ENCODE measurements at regions not wholly inside any gene's neighbourhood (a gene's known extent, or its start where the extent isn't known, plus 50 kb on each side); places are given as distances from the start of the nearest gene placed in this dataset.

DNA sequence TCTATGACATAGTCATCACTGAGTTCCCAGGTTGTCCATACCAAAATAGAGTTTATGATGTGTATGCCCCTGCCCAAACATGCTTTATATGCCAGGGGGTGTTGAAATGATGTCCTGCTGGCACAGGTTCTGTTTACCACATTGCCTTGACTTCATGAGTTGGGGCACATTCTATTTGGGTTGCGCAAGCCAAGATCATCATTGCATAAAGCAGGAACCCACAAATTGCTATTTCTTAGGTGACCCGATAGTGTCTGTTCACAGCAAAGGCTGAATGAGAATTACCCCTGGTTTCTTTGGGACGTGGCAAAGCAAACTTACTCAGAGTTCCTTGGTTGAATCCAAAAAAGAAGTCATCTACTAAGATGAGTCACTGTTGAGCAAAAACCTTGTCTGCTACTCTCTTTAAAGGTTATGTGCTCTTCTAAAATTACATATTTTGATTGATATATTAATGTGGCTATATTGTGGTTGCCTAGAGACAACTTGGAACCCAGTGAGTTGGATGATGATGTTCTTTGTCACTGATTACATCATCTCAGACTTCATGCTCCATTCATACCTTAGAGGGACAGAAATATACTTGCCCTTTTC, 912.6 kb upstream of the SOX9 start:
- H3K4me1 Mint-ChIP-seq: no peaks in the 10 kb centered on the region
- H3K4me3 Mint-ChIP-seq: no peak overlapping the region
- peaks cover 19% of the 10 kb centered on the region for H3K9me3 Mint-ChIP-seq
- DNase-seq (ENCODE audit: low spot score) (no peak), ATAC-seq (no peak)
- H3K27ac Mint-ChIP-seq: no peak overlapping the region
- peaks cover 7% of the 10 kb centered on the region; the same call in 1 of the 2 replicates for H3K36me3 Mint-ChIP-seq
- no peaks in the 10 kb centered on the region for H3K27me3 Mint-ChIP-seq (ENCODE audit: low read depth)
- TF ChIP-seq GTF2I (CRISPR knock-in tag; conservative IDR thresholded peaks at IDR 0.05): no peak
- ChIA-PET POLR2A (no interaction called here), CTCF (no interaction called here)

DNA sequence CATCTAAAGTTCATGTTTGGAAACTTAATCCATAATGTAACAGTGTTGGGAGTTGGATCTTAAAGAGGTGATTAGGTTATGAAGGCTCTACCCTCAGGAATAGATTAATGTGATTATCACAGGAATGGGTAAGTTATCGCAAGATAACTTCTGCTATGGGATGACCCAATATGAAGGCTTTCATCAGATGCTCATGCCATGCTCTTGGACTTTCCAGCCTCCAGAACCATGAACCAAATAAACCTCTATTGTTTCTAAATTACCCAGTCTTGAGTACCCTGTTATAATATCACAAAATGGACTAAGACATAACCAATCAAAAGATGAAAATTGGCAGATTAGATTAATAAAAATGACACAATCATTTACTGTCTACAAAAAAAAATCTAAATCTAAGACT, 906.9 kb upstream of the SOX9 start:
- POLR2A ChIA-PET: no interaction called here
- H3K9me3 Mint-ChIP-seq: peaks cover 26% of the 10 kb centered on the region
- CTCF ChIA-PET: no interaction called here
- H3K36me3 Mint-ChIP-seq: peaks cover 7% of the 10 kb centered on the region; the same call in 1 of the 2 replicates
- H3K4me1 Mint-ChIP-seq: no peaks in the 10 kb centered on the region
- H3K27me3 Mint-ChIP-seq (ENCODE audit: low read depth): no peaks in the 10 kb centered on the region
- no peak overlapping the region for H3K27ac Mint-ChIP-seq
- DNase-seq (ENCODE audit: low spot score) (no peak), ATAC-seq (no peak)
- no peak overlapping the region for H3K4me3 Mint-ChIP-seq
- TF ChIP-seq CTCF (IDR thresholded peaks at IDR 0.05): no peak
- TF ChIP-seq E2F4 (CRISPR knock-in tag; IDR thresholded peaks at IDR 0.05; ENCODE audit: borderline replicate concordance, low read depth): no peak
- TF ChIP-seq ZNF263 (CRISPR knock-in tag; IDR thresholded peaks at IDR 0.05; ENCODE audit: low read depth): no peak
- no peak for TF ChIP-seq RORB (CRISPR knock-in tag; IDR thresholded peaks at IDR 0.05)
- TF ChIP-seq ZNF396 (CRISPR knock-in tag; IDR thresholded peaks at IDR 0.05; ENCODE audit: borderline replicate concordance): no peak
- no peak for TF ChIP-seq ZNF423 (CRISPR knock-in tag; IDR thresholded peaks at IDR 0.05)
- no peak for TF ChIP-seq TEAD1 (CRISPR knock-in tag; IDR thresholded peaks at IDR 0.05)
- TF ChIP-seq, protein P1, sequence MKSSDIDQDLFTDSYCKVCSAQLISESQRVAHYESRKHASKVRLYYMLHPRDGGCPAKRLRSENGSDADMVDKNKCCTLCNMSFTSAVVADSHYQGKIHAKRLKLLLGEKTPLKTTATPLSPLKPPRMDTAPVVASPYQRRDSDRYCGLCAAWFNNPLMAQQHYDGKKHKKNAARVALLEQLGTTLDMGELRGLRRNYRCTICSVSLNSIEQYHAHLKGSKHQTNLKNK (CRISPR knock-in tag; IDR thresholded peaks at IDR 0.05): no peak
- TF ChIP-seq, protein P2, sequence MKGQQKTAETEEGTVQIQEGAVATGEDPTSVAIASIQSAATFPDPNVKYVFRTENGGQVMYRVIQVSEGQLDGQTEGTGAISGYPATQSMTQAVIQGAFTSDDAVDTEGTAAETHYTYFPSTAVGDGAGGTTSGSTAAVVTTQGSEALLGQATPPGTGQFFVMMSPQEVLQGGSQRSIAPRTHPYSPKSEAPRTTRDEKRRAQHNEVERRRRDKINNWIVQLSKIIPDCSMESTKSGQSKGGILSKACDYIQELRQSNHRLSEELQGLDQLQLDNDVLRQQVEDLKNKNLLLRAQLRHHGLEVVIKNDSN (CRISPR knock-in tag; IDR thresholded peaks at IDR 0.05): no peak

DNA sequence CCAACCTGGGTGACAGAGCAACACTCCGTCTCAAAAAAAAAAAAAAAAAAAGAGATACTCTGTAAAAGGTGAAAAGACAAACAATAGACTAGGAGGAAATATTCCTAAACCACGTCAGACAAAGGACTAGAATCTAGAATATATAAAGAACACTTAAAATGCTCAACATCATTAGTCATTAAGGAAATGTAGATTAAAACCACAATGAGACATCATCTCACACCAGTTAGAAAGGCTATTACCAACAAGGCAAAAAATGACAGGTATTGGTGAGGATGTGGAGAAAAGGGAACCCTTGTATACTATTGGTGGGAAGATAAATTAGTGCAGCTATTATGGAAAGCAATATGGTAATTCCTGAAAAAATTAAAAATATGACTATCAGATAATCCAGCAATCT, 903.1 kb upstream of the SOX9 start:
- ATAC-seq: no peak
- TF ChIP-seq FOXJ3 (CRISPR knock-in tag; IDR thresholded peaks at IDR 0.05; ENCODE audit: borderline replicate concordance) (no peak), HMGA2 (CRISPR knock-in tag; IDR thresholded peaks at IDR 0.05) (no peak), ZNF219 (CRISPR knock-in tag; IDR thresholded peaks at IDR 0.05; ENCODE audit: borderline replicate concordance) (no peak), ZNF396 (CRISPR knock-in tag; IDR thresholded peaks at IDR 0.05; ENCODE audit: borderline replicate concordance) (no peak), EMX1 (CRISPR knock-in tag; IDR thresholded peaks at IDR 0.05) (no peak), ZNF317 (CRISPR knock-in tag; IDR thresholded peaks at IDR 0.05; ENCODE audit: borderline replicate concordance, low read depth) (no peak), GTF2I (CRISPR knock-in tag; conservative IDR thresholded peaks at IDR 0.05) (no peak), ESRRA (CRISPR knock-in tag; IDR thresholded peaks at IDR 0.05; ENCODE audit: borderline replicate concordance) (no peak)
- TF ChIP-seq, protein P3, sequence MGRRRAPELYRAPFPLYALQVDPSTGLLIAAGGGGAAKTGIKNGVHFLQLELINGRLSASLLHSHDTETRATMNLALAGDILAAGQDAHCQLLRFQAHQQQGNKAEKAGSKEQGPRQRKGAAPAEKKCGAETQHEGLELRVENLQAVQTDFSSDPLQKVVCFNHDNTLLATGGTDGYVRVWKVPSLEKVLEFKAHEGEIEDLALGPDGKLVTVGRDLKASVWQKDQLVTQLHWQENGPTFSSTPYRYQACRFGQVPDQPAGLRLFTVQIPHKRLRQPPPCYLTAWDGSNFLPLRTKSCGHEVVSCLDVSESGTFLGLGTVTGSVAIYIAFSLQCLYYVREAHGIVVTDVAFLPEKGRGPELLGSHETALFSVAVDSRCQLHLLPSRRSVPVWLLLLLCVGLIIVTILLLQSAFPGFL (CRISPR knock-in tag; IDR thresholded peaks at IDR 0.05; ENCODE audit: borderline replicate concordance): no peak
- TF ChIP-seq, protein P4, sequence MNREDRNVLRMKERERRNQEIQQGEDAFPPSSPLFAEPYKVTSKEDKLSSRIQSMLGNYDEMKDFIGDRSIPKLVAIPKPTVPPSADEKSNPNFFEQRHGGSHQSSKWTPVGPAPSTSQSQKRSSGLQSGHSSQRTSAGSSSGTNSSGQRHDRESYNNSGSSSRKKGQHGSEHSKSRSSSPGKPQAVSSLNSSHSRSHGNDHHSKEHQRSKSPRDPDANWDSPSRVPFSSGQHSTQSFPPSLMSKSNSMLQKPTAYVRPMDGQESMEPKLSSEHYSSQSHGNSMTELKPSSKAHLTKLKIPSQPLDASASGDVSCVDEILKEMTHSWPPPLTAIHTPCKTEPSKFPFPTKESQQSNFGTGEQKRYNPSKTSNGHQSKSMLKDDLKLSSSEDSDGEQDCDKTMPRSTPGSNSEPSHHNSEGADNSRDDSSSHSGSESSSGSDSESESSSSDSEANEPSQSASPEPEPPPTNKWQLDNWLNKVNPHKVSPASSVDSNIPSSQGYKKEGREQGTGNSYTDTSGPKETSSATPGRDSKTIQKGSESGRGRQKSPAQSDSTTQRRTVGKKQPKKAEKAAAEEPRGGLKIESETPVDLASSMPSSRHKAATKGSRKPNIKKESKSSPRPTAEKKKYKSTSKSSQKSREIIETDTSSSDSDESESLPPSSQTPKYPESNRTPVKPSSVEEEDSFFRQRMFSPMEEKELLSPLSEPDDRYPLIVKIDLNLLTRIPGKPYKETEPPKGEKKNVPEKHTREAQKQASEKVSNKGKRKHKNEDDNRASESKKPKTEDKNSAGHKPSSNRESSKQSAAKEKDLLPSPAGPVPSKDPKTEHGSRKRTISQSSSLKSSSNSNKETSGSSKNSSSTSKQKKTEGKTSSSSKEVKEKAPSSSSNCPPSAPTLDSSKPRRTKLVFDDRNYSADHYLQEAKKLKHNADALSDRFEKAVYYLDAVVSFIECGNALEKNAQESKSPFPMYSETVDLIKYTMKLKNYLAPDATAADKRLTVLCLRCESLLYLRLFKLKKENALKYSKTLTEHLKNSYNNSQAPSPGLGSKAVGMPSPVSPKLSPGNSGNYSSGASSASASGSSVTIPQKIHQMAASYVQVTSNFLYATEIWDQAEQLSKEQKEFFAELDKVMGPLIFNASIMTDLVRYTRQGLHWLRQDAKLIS (CRISPR knock-in tag; IDR thresholded peaks at IDR 0.05; ENCODE audit: borderline replicate concordance): no peak
- TF ChIP-seq, protein P5, sequence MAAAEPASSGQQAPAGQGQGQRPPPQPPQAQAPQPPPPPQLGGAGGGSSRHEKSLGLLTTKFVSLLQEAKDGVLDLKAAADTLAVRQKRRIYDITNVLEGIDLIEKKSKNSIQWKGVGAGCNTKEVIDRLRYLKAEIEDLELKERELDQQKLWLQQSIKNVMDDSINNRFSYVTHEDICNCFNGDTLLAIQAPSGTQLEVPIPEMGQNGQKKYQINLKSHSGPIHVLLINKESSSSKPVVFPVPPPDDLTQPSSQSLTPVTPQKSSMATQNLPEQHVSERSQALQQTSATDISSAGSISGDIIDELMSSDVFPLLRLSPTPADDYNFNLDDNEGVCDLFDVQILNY (CRISPR knock-in tag; IDR thresholded peaks at IDR 0.05): no peak
- DNase-seq (ENCODE audit: low spot score): no peak
- POLR2A ChIA-PET: no interaction called here
- H3K36me3 Mint-ChIP-seq: peaks cover 4% of the 10 kb centered on the region; the same call in 1 of the 2 replicates
- H3K4me3 Mint-ChIP-seq: no peak overlapping the region
- H3K27me3 Mint-ChIP-seq (ENCODE audit: low read depth): no peaks in the 10 kb centered on the region
- H3K9me3 Mint-ChIP-seq: peaks cover 17% of the 10 kb centered on the region
- no peaks in the 10 kb centered on the region for H3K4me1 Mint-ChIP-seq
- CTCF ChIA-PET: no interaction called here
- H3K27ac Mint-ChIP-seq: no peak overlapping the region
